OCI-LY7 (cell line): ENCODE measurements at regions not wholly inside any gene's neighbourhood (a gene's known extent, or its start where the extent isn't known, plus 50 kb on each side); places are given as distances from the start of the nearest gene placed in this dataset.

Source experiments
- CTCF ChIP-seq: fragments of 200-600 bp; sonication (generic); conservative IDR thresholded peaks from 2 replicates; pipeline ENCODE4 v1.5.1; 2014; ENCODE audit warnings: mild to moderate bottlenecking, antibody characterized with exemption, low read length, moderate library complexity, mixed read lengths
- EZH2phosphoT487 ChIP-seq: fragments of 200-600 bp; sonication (generic); IDR thresholded peaks from 2 replicates; pipeline ENCODE4 v1.6.1; 2018; ENCODE audit warnings: low read depth, borderline replicate concordance, mild to moderate bottlenecking, mixed run types, antibody characterized with exemption, low read length, moderate library complexity, mixed read lengths

DNA sequence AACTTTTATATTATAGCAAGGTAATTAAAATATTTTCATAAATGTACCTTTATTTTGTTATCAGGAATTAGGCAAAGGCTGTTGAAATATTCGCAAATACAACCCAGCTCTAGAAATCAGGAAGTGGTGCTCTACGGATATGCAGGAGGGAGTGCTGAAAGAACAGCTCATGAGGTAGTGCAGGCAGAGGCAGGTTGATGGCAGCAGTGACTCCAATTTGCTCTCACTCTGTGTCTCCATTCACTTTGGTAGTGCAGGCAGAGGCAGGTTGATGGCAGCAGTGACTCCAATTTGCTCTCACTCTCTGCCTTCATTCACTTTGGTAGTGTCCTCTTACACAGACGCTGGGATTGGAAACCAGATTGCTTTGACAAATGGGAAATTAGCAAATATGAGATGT lies 277.9 kb downstream of the TRIML1 start:
- no peak for TF ChIP-seq CTCF
- TF ChIP-seq EZH2phosphoT487, result no peak
